ENCODE measurements at regions not wholly inside any gene's neighbourhood (a gene's known extent, or its start where the extent isn't known, plus 50 kb on each side); places are given as distances from the start of the nearest gene placed in this dataset.
A peak's percentile ranks its signal among the peaks of the same experiment; 100 is the strongest.
"Not testable (repeated sequence)": the region's sequence is repeated elsewhere in the genome, so short reads cannot be mapped to it uniquely, and the experiment has no call there.

- H3K36me3 ChIP-seq (replicated peaks): no peaks in the 10 kb centered on the region
- no peaks in the 10 kb centered on the region for H3K27me3 ChIP-seq (replicated peaks)
- H3K4me3 ChIP-seq (ENCODE audit: low read depth, low read length): no peak overlapping the region
- no peak for TF ChIP-seq CTCF (IDR thresholded peaks at IDR 0.05; ENCODE audit: low read depth, low read length, missing control alignments)
- DNase-seq: no peak
- in situ Hi-C loops (cut with HindIII; ENCODE audit: low pct_ligation_motif_present, low sequenced_read_pairs): no loop called here
- H3K27ac ChIP-seq: no peak overlapping the region
Measured at GRCh38 chr7:92913849-92914248, 77.5 kb upstream of the CDK6 start.

- H3K4me3 ChIP-seq (ENCODE audit: low read depth, low read length): no peak overlapping the region
- DNase-seq: no peak
- in situ Hi-C loops (cut with HindIII; ENCODE audit: low pct_ligation_motif_present, low sequenced_read_pairs): no loop called here
- H3K36me3 ChIP-seq (replicated peaks): no peaks in the 10 kb centered on the region
- no peaks in the 10 kb centered on the region for H3K27me3 ChIP-seq (replicated peaks)
- no peak overlapping the region for H3K27ac ChIP-seq
- TF ChIP-seq CTCF (IDR thresholded peaks at IDR 0.05; ENCODE audit: low read depth, low read length, missing control alignments): no peak
Measured at GRCh38 chr7:92910976-92911375, 74.6 kb upstream of the CDK6 start.

- TF ChIP-seq CTCF (IDR thresholded peaks at IDR 0.05; ENCODE audit: low read depth, low read length, missing control alignments): no peak
- in situ Hi-C loops (cut with HindIII; ENCODE audit: low pct_ligation_motif_present, low sequenced_read_pairs): no loop called here
- no peak overlapping the region for H3K27ac ChIP-seq
- no peaks in the 10 kb centered on the region for H3K27me3 ChIP-seq (replicated peaks)
- no peaks in the 10 kb centered on the region for H3K36me3 ChIP-seq (replicated peaks)
- no peak overlapping the region for H3K4me3 ChIP-seq (ENCODE audit: low read depth, low read length)
- DNase-seq: no peak
Measured at GRCh38 chr7:92909686-92910475, 73.5 kb upstream of the CDK6 start.

GRCh38 chr7:92904244-92905131, 68.1 kb upstream of the CDK6 start:
- H3K36me3 ChIP-seq (replicated peaks): no peaks in the 10 kb centered on the region
- H3K4me3 ChIP-seq (ENCODE audit: low read depth, low read length): no peak overlapping the region
- H3K27me3 ChIP-seq (replicated peaks): no peaks in the 10 kb centered on the region
- TF ChIP-seq CTCF (IDR thresholded peaks at IDR 0.05; ENCODE audit: low read depth, low read length, missing control alignments): no peak
- peak; percentile 97 for DNase-seq
- in situ Hi-C loops (cut with HindIII; ENCODE audit: low pct_ligation_motif_present, low sequenced_read_pairs): no loop called here
- H3K27ac ChIP-seq: peak overlapping the region; percentile 75

GRCh38 chr7:92898798-92899197, 62.4 kb upstream of the CDK6 start:
- DNase-seq: no peak
- no peak overlapping the region for H3K4me3 ChIP-seq (ENCODE audit: low read depth, low read length)
- TF ChIP-seq CTCF (IDR thresholded peaks at IDR 0.05; ENCODE audit: low read depth, low read length, missing control alignments): no peak
- in situ Hi-C loops (cut with HindIII; ENCODE audit: low pct_ligation_motif_present, low sequenced_read_pairs): no loop called here
- no peaks in the 10 kb centered on the region for H3K27me3 ChIP-seq (replicated peaks)
- H3K36me3 ChIP-seq (replicated peaks): no peaks in the 10 kb centered on the region
- H3K27ac ChIP-seq: no peak overlapping the region

- H3K36me3 ChIP-seq (replicated peaks); H3K27me3 ChIP-seq (replicated peaks); in situ Hi-C loops (cut with HindIII; ENCODE audit: low pct_ligation_motif_present, low sequenced_read_pairs); DNase-seq; H3K27ac ChIP-seq; H3K4me3 ChIP-seq (ENCODE audit: low read depth, low read length): not testable (repeated sequence)
Measured at GRCh38 chr7:92894857-92895256, 58.5 kb upstream of the CDK6 start.

Measured in brain microvascular endothelial cell (primary cell).